Calu3 (cell line): ENCODE measurements at regions not wholly inside any gene's neighbourhood (a gene's known extent, or its start where the extent isn't known, plus 50 kb on each side); places are given as distances from the start of the nearest gene placed in this dataset.

ENCODE experiments used
- BruUV-seq: library from RNA; stranded (reverse); fragments of 400-500 nt; replicated peaks from 2 replicates; lab custom pipeline; 2021; lab: Mats Ljungman, UMichigan
- CTCF ChIA-PET: fragments of 300-600 bp; sonication (Branson Sonifier 250); formaldehyde crosslinking; loops from one replicate; lab custom pipeline; 2022; ENCODE audit warnings: antibody characterized with exemption; lab: Charles Lee
- DNase-seq: peaks from one replicate; pipeline ENCODE4 v3.0.0; 2022
- H3K27ac Mint-ChIP-seq: one replicate; pipeline ENCODE4 v1.8.0; 2022; ENCODE audit warnings: mixed read lengths; ENCODE audit not compliant: unreplicated experiment
- H3K27me3 Mint-ChIP-seq: one replicate; pipeline ENCODE4 v1.8.0; 2022; ENCODE audit warnings: mixed read lengths; ENCODE audit not compliant: unreplicated experiment
- H3K36me3 Mint-ChIP-seq: one replicate; pipeline ENCODE4 v1.8.0; 2022; ENCODE audit warnings: mild to moderate bottlenecking, moderate library complexity, mixed read lengths; ENCODE audit not compliant: insufficient read depth, unreplicated experiment
- H3K4me1 Mint-ChIP-seq: one replicate; pipeline ENCODE4 v1.8.0; 2022; ENCODE audit warnings: mild to moderate bottlenecking, low read depth, mixed read lengths; ENCODE audit not compliant: unreplicated experiment
- H3K4me3 Mint-ChIP-seq: one replicate; pipeline ENCODE4 v1.8.0; 2022; ENCODE audit warnings: mild to moderate bottlenecking, low read depth, moderate library complexity, mixed read lengths; ENCODE audit not compliant: unreplicated experiment
- H3K9me3 Mint-ChIP-seq: one replicate; pipeline ENCODE4 v1.8.0; 2022; ENCODE audit warnings: low read depth, mixed read lengths; ENCODE audit not compliant: unreplicated experiment
- CTCF ChIP-seq: fragments of 200-600 bp; IDR thresholded peaks from one replicate; pipeline ENCODE4 v1.8.0; 2022; ENCODE audit warnings: antibody characterized with exemption; ENCODE audit not compliant: unreplicated experiment
- intact Hi-C: fragments of 100-400 bp; cut with micrococcal nuclease; formaldehyde crosslinking; loops from one replicate; pipeline ENCODE4 v1.10.0; 2022; ENCODE audit not compliant: unreplicated experiment

- Mint-ChIP-seq H3K36me3 (no peaks in the 10 kb centered on the region), H3K27ac (no peak overlapping the region), H3K9me3 (peaks cover 3% of the 10 kb centered on the region), H3K4me3 (no peak overlapping the region), H3K4me1 (peaks cover 11% of the 10 kb centered on the region), H3K27me3 (no peaks in the 10 kb centered on the region)
- no peak for TF ChIP-seq CTCF
- no peak for DNase-seq
- no TSS peak for BruUV-seq
- intact Hi-C loops = no loop called here
- CTCF ChIA-PET = no interaction called here
Observed at GRCh38 chr2:8367833-8368232, 314.0 kb upstream of the ID2 start.

- CTCF ChIA-PET = no interaction called here
- H3K27me3 Mint-ChIP-seq = no peaks in the 10 kb centered on the region
- H3K27ac Mint-ChIP-seq = no peak overlapping the region
- peaks cover 11% of the 10 kb centered on the region for H3K4me1 Mint-ChIP-seq
- no TSS peak for BruUV-seq
- H3K9me3 Mint-ChIP-seq = peaks cover 7% of the 10 kb centered on the region
- DNase-seq = no peak
- no peaks in the 10 kb centered on the region for H3K36me3 Mint-ChIP-seq
- no peak for TF ChIP-seq CTCF
- no peak overlapping the region for H3K4me3 Mint-ChIP-seq
- intact Hi-C loops = no loop called here
Observed at GRCh38 chr2:8368463-8368862, 313.4 kb upstream of the ID2 start.

GRCh38 chr2:8369522-8369921 is 312.3 kb upstream of the ID2 start:
- no TSS peak for BruUV-seq
- H3K4me1 Mint-ChIP-seq = peaks cover 6% of the 10 kb centered on the region
- H3K9me3 Mint-ChIP-seq = peaks cover 7% of the 10 kb centered on the region
- H3K27ac Mint-ChIP-seq = no peak overlapping the region
- no peak overlapping the region for H3K4me3 Mint-ChIP-seq
- H3K27me3 Mint-ChIP-seq = no peaks in the 10 kb centered on the region
- intact Hi-C loops = no loop called here
- no peak for TF ChIP-seq CTCF
- CTCF ChIA-PET = no interaction called here
- no peak for DNase-seq
- no peaks in the 10 kb centered on the region for H3K36me3 Mint-ChIP-seq

GRCh38 chr2:8370258-8370802 is 311.5 kb upstream of the ID2 start:
- no peak overlapping the region for H3K27ac Mint-ChIP-seq
- CTCF ChIA-PET = interaction anchor here (0.7 kb wide), 1 partner anchor 49 kb away, joined by 4 read pairs; no protein-coding TSS in a partner anchor
- H3K4me3 Mint-ChIP-seq = no peak overlapping the region
- H3K4me1 Mint-ChIP-seq = no peaks in the 10 kb centered on the region
- peaks cover 7% of the 10 kb centered on the region for H3K9me3 Mint-ChIP-seq
- BruUV-seq = no TSS peak
- no peak for TF ChIP-seq CTCF
- intact Hi-C loops = no loop called here
- no peaks in the 10 kb centered on the region for H3K27me3 Mint-ChIP-seq
- no peak for DNase-seq
- no peaks in the 10 kb centered on the region for H3K36me3 Mint-ChIP-seq
